DND-41 (cell line): ENCODE measurements at regions not wholly inside any gene's neighbourhood (a gene's known extent, or its start where the extent isn't known, plus 50 kb on each side); places are given as distances from the start of the nearest gene placed in this dataset.

Experiments
- ATAC-seq: fragments of 200-7000 bp; cut with Tn5 transposase; 3 replicates; pipeline ENCODE4 v1.9.1; 2021; ENCODE audit warnings: low read depth; ENCODE audit not compliant: insufficient read depth
- DNase-seq: peaks from one replicate; pipeline ENCODE4 v3.0.0-alpha.2; 2020
- H2AFZ ChIP-seq: 2 replicates; pipeline ENCODE4 v1.6.0; 2012; ENCODE audit warnings: low read depth, low read length
- H3K27ac ChIP-seq: 2 replicates; pipeline ENCODE4 v1.5.1; 2012; ENCODE audit warnings: low read length, inconsistent platforms
- H3K27me3 ChIP-seq: fragments of 200-600 bp; sonication (generic); 2 replicates; pipeline ENCODE4 v1.6.0; 2012; ENCODE audit warnings: low read length, mild to moderate bottlenecking, inconsistent platforms; ENCODE audit not compliant: insufficient read depth, poor library complexity
- H3K36me3 ChIP-seq: 2 replicates; pipeline ENCODE4 v1.5.1; 2012; ENCODE audit warnings: low read length, inconsistent platforms; ENCODE audit not compliant: insufficient read depth
- H3K4me1 ChIP-seq: 2 replicates; pipeline ENCODE4 v1.5.1; 2012; ENCODE audit warnings: mild to moderate bottlenecking, low read length; ENCODE audit not compliant: insufficient read depth
- H3K4me2 ChIP-seq: 2 replicates; pipeline ENCODE4 v1.6.0; 2012; ENCODE audit warnings: mild to moderate bottlenecking, moderate library complexity, low read length, inconsistent platforms; ENCODE audit not compliant: insufficient read depth
- H3K4me3 ChIP-seq, 2 experiments: fragments of 200-600 bp in 1 of 2; shearing (Covaris generic) in 1 of 2; 2 replicates each; pipeline ENCODE4 v1.5.1; 2012 to 2016; ENCODE audit warnings: inconsistent platforms in 2 of 2, low read length in 2 of 2, mild to moderate bottlenecking in 2 of 2, low read depth in 1 of 2, moderate library complexity in 1 of 2
- H3K79me2 ChIP-seq: 2 replicates; pipeline ENCODE4 v1.6.0; 2012; ENCODE audit warnings: low read length, inconsistent platforms; ENCODE audit not compliant: insufficient read depth
- H3K9ac ChIP-seq: 2 replicates; pipeline ENCODE4 v1.6.0; 2012; ENCODE audit warnings: low read depth, mild to moderate bottlenecking, inconsistent platforms, low read length, moderate library complexity
- H3K9me3 ChIP-seq: 2 replicates; pipeline ENCODE4 v1.5.1; 2012; ENCODE audit warnings: low read length, moderate library complexity, mild to moderate bottlenecking, inconsistent platforms; ENCODE audit not compliant: insufficient read depth, severe bottlenecking
- H4K20me1 ChIP-seq: 2 replicates; pipeline ENCODE4 v1.6.0; 2012; ENCODE audit warnings: low read length; ENCODE audit not compliant: insufficient read depth
- CTCF ChIP-seq: IDR thresholded peaks from 2 replicates; pipeline ENCODE4 v1.5.1; 2012; ENCODE audit warnings: borderline replicate concordance, low read length, moderate library complexity, mild to moderate bottlenecking; ENCODE audit not compliant: poor library complexity, severe bottlenecking; ENCODE audit errors: extremely low read depth
- EZH2 ChIP-seq: IDR thresholded peaks from 3 replicates; pipeline ENCODE4 v1.6.1; 2012; ENCODE audit warnings: borderline replicate concordance, low read depth, mild to moderate bottlenecking, moderate library complexity, low read length, inconsistent platforms; ENCODE audit not compliant: severe bottlenecking

- no peaks in the 10 kb centered on the region for H3K9me3 ChIP-seq
- no peaks in the 10 kb centered on the region for H3K27me3 ChIP-seq
- no peak overlapping the region for H3K9ac ChIP-seq
- H3K4me1 ChIP-seq = no peaks in the 10 kb centered on the region
- DNase-seq = no peak
- no peaks in the 10 kb centered on the region for H3K79me2 ChIP-seq
- ATAC-seq = no peak
- H4K20me1 ChIP-seq = no peaks in the 10 kb centered on the region
- H3K4me2 ChIP-seq = no peak overlapping the region
- no peak overlapping the region for H3K4me3 ChIP-seq
- no peaks in the 10 kb centered on the region for H3K36me3 ChIP-seq
- H2AFZ ChIP-seq = no peak overlapping the region
- no peak overlapping the region for H3K27ac ChIP-seq
- TF ChIP-seq EZH2 = no peak
- TF ChIP-seq CTCF = no peak
Measured at GRCh38 chr16:65414284-65414984, 292.6 kb upstream of the CDH11 start.

GRCh38 chr16:65413861-65414260, 292.0 kb upstream of the CDH11 start:
- H3K27ac ChIP-seq = no peak overlapping the region
- no peaks in the 10 kb centered on the region for H3K4me1 ChIP-seq
- DNase-seq = no peak
- no peak overlapping the region for H3K4me2 ChIP-seq
- H3K79me2 ChIP-seq = no peaks in the 10 kb centered on the region
- H3K4me3 ChIP-seq = no peak overlapping the region
- ATAC-seq = no peak
- no peaks in the 10 kb centered on the region for H3K36me3 ChIP-seq
- H3K9ac ChIP-seq = no peak overlapping the region
- TF ChIP-seq CTCF (no peak), EZH2 (no peak)
- no peaks in the 10 kb centered on the region for H4K20me1 ChIP-seq
- H3K9me3 ChIP-seq = no peaks in the 10 kb centered on the region
- no peaks in the 10 kb centered on the region for H3K27me3 ChIP-seq
- no peak overlapping the region for H2AFZ ChIP-seq

DNA sequence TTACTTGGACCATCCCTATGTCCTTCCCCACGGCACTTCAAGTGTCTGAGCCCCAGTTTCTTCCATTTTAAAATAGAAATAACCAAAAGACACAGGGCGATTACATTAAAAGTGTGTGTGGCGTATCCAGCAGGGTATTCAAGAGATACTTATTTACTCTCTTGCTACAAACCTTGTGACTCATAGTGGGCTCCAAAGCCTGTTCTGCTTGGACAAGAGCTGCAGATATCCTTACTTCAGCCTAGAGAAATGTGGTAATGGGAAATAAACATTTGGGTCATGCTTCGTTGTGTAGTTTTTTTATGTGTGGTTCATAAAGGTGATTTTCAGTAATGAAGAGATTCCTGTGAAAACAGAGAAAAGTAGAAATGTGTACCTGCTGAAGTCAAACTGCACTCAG, 288.9 kb upstream of the CDH11 start:
- no peak for DNase-seq
- Histone ChIP-seq H4K20me1 (no peaks in the 10 kb centered on the region), H3K9ac (no peak overlapping the region), H3K4me3 (no peak overlapping the region), H3K9me3 (no peaks in the 10 kb centered on the region), H3K27ac (no peak overlapping the region), H3K4me1 (no peaks in the 10 kb centered on the region), H3K79me2 (no peaks in the 10 kb centered on the region), H3K36me3 (no peaks in the 10 kb centered on the region), H3K4me2 (no peak overlapping the region), H3K27me3 (no peaks in the 10 kb centered on the region), H2AFZ (no peak overlapping the region)
- ATAC-seq = no peak
- TF ChIP-seq EZH2 (no peak), CTCF (no peak)
